Colonic mucosa (tissue), 4 donors: ENCODE measurements at regions not wholly inside any gene's neighbourhood (a gene's known extent, or its start where the extent isn't known, plus 50 kb on each side); places are given as distances from the start of the nearest gene placed in this dataset.

ENCODE experiments used
- DNase-seq: peaks from one replicate; pipeline ENCODE4 v3.0.0-alpha.2; 2020
- H3K27ac ChIP-seq: fragments of 200-600 bp; one replicate; pipeline ENCODE4 v1.8.0; 2021
- H3K27me3 ChIP-seq: fragments of 200-600 bp; one replicate; pipeline ENCODE4 v1.8.0; 2021
- H3K36me3 ChIP-seq: fragments of 200-600 bp; one replicate; pipeline ENCODE4 v1.8.0; 2021
- H3K4me1 ChIP-seq: fragments of 200-600 bp; one replicate; pipeline ENCODE4 v1.8.0; 2021; ENCODE audit warnings: mild to moderate bottlenecking
- H3K4me3 ChIP-seq: fragments of 200-600 bp; one replicate; pipeline ENCODE4 v1.8.0; 2021
- H3K9ac ChIP-seq, 2 donors: one replicate each; pipeline ENCODE4 v1.7.0; 2013; ENCODE audit warnings: control low read depth in 2 of 2, low read depth in 2 of 2, low read length in 2 of 2
- H3K9me3 ChIP-seq: fragments of 200-600 bp; one replicate; pipeline ENCODE4 v1.8.0; 2021
- intact Hi-C: fragments of 100-400 bp; cut with DNase I; formaldehyde crosslinking; loops from one replicate; pipeline ENCODE4 v1.14.1; 2022
- TF ChIP-seq, protein P1 (sequence below): fragments of 200-600 bp; IDR thresholded peaks from one replicate; pipeline ENCODE4 v1.8.0; 2022; ENCODE audit warnings: antibody characterized with exemption, mild to moderate bottlenecking
- donor health status: healthy.
- donor health status: DM: no; HTN: no; CAD: no.
- donor health status: DM: no; HTN: no; CAD: no.

DNA sequence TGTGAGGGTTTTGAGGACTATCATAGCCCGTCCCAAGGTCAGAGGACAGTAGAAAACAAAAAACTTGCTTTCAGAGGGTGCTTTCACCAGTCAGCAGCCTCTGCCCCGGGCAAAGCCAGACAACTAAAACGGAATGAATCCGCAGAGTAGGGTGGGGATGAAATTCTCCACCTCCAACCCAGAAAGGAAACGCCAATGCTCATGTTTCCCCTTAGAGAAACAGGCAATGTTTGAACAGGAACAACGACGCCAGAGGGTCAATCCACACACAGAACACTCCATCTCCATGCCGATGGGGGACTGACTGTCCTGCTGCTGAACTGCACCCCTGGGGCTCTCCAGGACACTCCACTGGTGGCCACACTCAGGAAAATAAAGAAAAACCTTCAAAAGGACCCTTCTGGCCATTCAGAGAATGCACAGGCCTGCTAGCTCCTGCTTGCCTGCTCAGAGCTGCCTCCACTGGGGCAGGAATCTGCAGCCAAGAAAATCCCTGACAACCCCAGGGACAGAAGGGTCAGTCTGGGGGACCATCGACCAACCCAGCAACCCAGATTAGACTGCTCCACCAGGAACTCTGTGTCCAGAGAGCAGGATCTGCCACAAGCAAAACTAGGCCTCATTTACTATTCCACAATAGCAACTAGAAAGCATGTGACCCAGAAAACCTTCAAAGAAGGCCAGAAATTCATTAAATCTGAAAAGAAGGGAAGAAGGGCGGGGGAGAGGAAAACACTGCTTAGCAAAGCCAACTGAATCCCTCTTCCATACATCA, 116.0 kb downstream of the TOMM20 start:
- H3K9ac ChIP-seq, result no peak overlapping the region
- H3K27ac ChIP-seq, result peak overlapping the region; percentile 49
- H3K9me3 ChIP-seq, result no peaks in the 10 kb centered on the region
- TF ChIP-seq, protein P1, sequence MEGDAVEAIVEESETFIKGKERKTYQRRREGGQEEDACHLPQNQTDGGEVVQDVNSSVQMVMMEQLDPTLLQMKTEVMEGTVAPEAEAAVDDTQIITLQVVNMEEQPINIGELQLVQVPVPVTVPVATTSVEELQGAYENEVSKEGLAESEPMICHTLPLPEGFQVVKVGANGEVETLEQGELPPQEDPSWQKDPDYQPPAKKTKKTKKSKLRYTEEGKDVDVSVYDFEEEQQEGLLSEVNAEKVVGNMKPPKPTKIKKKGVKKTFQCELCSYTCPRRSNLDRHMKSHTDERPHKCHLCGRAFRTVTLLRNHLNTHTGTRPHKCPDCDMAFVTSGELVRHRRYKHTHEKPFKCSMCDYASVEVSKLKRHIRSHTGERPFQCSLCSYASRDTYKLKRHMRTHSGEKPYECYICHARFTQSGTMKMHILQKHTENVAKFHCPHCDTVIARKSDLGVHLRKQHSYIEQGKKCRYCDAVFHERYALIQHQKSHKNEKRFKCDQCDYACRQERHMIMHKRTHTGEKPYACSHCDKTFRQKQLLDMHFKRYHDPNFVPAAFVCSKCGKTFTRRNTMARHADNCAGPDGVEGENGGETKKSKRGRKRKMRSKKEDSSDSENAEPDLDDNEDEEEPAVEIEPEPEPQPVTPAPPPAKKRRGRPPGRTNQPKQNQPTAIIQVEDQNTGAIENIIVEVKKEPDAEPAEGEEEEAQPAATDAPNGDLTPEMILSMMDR, result no peak
- H3K36me3 ChIP-seq, result no peaks in the 10 kb centered on the region
- no peaks in the 10 kb centered on the region for H3K27me3 ChIP-seq
- intact Hi-C loops, result no loop called here
- DNase-seq, result no peak
- no peak overlapping the region for H3K4me3 ChIP-seq
- H3K4me1 ChIP-seq, result no peaks in the 10 kb centered on the region

DNA sequence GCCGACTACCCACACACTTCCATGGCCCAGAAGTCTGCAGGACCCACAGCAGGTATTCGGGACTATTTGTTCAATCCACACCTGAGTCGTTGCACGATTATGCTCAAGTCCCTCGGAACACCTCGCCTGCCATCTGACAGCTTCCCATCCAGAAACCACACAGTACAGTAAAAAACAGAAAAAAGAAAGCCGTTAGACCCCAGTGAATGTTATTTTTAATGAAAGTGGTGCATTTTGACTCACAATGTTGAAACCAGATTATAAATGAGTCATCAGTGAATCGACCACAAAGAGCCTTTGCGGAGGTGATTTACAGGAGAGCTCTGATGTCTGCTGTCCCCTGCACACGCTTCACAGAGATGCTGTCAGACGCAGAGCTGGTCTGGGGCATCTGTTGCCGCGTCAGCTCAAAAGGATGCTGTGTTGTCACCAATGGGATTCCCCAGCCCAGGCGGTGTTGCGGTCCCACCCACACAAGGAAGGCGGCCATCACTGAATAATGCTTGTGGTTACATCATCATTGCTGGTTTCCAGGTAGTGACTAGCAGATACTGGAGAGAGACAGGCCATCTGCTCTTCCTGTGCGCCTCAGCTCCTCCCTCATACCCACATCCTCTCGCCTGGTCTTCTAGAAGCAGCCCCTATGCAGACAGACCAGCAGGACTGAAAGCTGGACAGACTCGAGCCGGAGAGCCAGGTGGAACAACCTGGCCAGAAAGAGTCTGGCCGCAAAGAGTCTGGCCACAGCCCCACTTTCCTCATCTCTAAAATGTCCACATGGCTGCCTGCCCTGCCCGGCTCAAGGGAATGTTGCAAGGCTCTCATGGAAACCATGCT, 116.8 kb downstream of the TOMM20 start:
- TF ChIP-seq, protein P1, result no peak
- no peaks in the 10 kb centered on the region for H3K4me1 ChIP-seq
- peak overlapping the region; percentile 49 for H3K27ac ChIP-seq
- intact Hi-C loops, result no loop called here
- H3K36me3 ChIP-seq, result no peaks in the 10 kb centered on the region
- H3K9me3 ChIP-seq, result no peaks in the 10 kb centered on the region
- H3K27me3 ChIP-seq, result no peaks in the 10 kb centered on the region
- H3K4me3 ChIP-seq, result no peak overlapping the region
- H3K9ac ChIP-seq, result no peak overlapping the region
- DNase-seq, result peak; percentile 50

DNA sequence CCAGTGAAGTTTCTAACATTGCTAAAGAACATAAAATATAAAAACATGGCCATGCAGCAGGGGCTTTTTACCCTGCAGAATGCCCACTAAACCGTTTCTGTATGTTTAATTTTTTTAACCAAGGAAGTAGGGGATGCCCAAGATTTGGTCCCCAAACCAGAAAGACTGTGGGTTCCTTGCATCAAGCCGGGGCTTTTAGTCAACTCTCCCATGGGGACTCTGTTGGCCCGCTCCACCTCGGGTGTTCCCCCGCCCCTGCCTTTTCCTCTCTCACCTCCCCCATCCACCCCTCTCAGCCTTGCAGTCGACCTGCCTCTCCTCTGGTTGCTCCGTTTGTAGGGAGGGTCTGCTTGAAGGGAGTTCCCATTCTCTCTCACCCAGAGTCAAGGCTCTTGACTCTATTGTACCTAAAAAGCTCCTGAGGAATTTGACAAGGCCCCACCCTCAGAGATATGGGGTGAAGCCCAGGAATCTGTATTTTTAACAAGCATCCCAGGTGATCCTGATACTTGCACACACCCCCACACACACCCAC, 117.5 kb downstream of the TOMM20 start:
- Histone ChIP-seq H3K9me3 (no peaks in the 10 kb centered on the region), H3K9ac (no peak overlapping the region), H3K27ac (no peak overlapping the region), H3K36me3 (no peaks in the 10 kb centered on the region), H3K4me1 (no peaks in the 10 kb centered on the region), H3K27me3 (no peaks in the 10 kb centered on the region), H3K4me3 (no peak overlapping the region)
- no peak for DNase-seq
- TF ChIP-seq, protein P1, result no peak
- intact Hi-C loops, result no loop called here

DNA sequence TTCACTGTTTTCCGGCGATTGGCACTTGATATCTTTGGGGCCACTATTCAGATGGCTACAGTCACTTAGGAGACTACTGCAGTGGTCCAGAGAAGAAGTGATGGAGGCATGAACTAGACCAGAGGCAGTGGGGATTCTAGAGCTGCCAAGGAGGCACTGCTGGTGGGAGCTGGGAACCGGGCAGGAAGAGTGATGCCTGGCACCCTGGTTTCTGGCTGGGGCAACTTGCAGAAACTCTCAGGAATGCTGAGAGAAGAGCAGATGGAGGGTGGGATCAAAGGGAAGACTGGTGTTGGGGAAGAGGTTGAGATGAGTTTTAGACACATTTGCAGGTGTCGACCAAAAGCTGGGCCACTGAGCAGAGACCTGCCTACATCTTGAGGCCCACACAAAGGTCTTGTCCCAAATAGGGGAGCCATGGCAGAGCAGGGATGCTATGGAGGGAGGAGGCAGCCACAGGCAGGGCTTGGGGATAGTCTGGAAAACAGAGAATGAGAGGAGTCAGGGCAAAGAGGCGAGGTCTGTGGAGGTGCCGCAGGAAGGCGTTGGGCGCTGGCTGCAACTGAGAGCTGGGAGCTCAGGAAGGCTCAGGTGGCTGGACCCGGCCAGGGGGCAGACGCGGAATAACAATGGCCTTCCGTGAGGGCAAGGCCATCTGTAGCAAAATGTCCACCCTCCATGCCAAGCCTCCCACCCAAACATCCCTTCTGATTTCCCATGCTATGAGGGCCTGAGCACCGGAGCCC, 118.9 kb downstream of the TOMM20 start:
- no peak overlapping the region for H3K9ac ChIP-seq
- H3K36me3 ChIP-seq, result no peaks in the 10 kb centered on the region
- H3K4me1 ChIP-seq, result no peaks in the 10 kb centered on the region
- intact Hi-C loops, result no loop called here
- TF ChIP-seq, protein P1, result no peak
- no peak overlapping the region for H3K4me3 ChIP-seq
- DNase-seq, result no peak
- H3K27ac ChIP-seq, result no peak overlapping the region
- H3K9me3 ChIP-seq, result no peaks in the 10 kb centered on the region
- no peaks in the 10 kb centered on the region for H3K27me3 ChIP-seq

DNA sequence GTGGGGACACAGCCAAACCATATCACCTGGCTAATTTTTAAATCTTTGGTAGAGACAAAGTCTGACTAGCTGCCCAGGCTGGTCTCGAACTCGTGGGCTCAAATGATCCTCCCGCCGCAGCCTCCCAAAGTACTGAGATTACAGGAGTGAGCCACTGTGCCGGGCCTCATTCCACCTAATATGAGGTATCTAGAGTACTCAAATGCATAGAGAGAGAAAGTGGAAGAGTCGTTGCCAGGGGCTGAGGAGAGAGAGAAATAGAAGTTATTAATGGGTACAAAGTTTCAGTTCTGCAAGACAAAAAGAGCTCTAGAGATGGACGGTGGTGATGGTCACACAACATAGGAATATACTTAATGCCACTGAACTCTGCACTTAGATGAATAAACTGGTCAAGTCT, 119.6 kb downstream of the TOMM20 start:
- no peaks in the 10 kb centered on the region for H3K4me1 ChIP-seq
- intact Hi-C loops, result no loop called here
- no peaks in the 10 kb centered on the region for H3K27me3 ChIP-seq
- H3K27ac ChIP-seq, result no peak overlapping the region
- no peak overlapping the region for H3K4me3 ChIP-seq
- DNase-seq, result no peak
- H3K9ac ChIP-seq, result no peak overlapping the region
- TF ChIP-seq, protein P1, result no peak
- H3K9me3 ChIP-seq, result no peaks in the 10 kb centered on the region
- H3K36me3 ChIP-seq, result no peaks in the 10 kb centered on the region
